Ishikawa (cell line): ENCODE measurements at regions not wholly inside any gene's neighbourhood (a gene's known extent, or its start where the extent isn't known, plus 50 kb on each side); places are given as distances from the start of the nearest gene placed in this dataset.

Experiments used
- CEBPB ChIP-seq: IDR thresholded peaks from 2 replicates; pipeline ENCODE4 v1.6.1; 2012
- CREB1 ChIP-seq: IDR thresholded peaks from 2 replicates; pipeline ENCODE4 v1.6.1; 2012; ENCODE audit warnings: low read depth
- EGR1 ChIP-seq: IDR thresholded peaks from 2 replicates; pipeline ENCODE4 v1.6.1; 2012
- EP300 ChIP-seq: IDR thresholded peaks from 2 replicates; pipeline ENCODE4 v1.6.1; 2012; ENCODE audit warnings: borderline replicate concordance
- FOXM1 ChIP-seq: IDR thresholded peaks from 2 replicates; pipeline ENCODE4 v1.6.1; 2012; ENCODE audit warnings: low read depth, borderline replicate concordance
- MAX ChIP-seq: IDR thresholded peaks from 2 replicates; pipeline ENCODE4 v1.6.1; 2012
- NFIC ChIP-seq: IDR thresholded peaks from 2 replicates; pipeline ENCODE4 v1.6.1; 2012
- RAD21 ChIP-seq: IDR thresholded peaks from 2 replicates; pipeline ENCODE4 v1.6.1; 2012; ENCODE audit warnings: low read depth
- REST ChIP-seq: IDR thresholded peaks from 2 replicates; pipeline ENCODE4 v1.6.1; 2012; ENCODE audit warnings: low read depth, mild to moderate bottlenecking
- TAF1 ChIP-seq: IDR thresholded peaks from 2 replicates; pipeline ENCODE4 v1.6.1; 2012; ENCODE audit warnings: low read depth, mild to moderate bottlenecking
- TCF12 ChIP-seq: IDR thresholded peaks from 2 replicates; pipeline ENCODE4 v1.6.1; 2012; ENCODE audit warnings: low read depth
- TEAD4 ChIP-seq: IDR thresholded peaks from 2 replicates; pipeline ENCODE4 v1.6.1; 2012
- USF1 ChIP-seq: IDR thresholded peaks from 2 replicates; pipeline ENCODE4 v1.6.1; 2012
- YY1 ChIP-seq: IDR thresholded peaks from 2 replicates; pipeline ENCODE4 v1.6.1; 2012; ENCODE audit warnings: low read depth
- ZBTB7A ChIP-seq: IDR thresholded peaks from 2 replicates; pipeline ENCODE4 v1.6.1; 2012; ENCODE audit warnings: low read depth

GRCh38 chr13:90400372-90400771 is 947.1 kb upstream of the MIR17HG start:
- TF ChIP-seq REST (no peak), USF1 (no peak), NFIC (no peak), EP300 (no peak), FOXM1 (no peak), MAX (no peak)

- TF ChIP-seq CREB1 (no peak), YY1 (no peak), FOXM1 (no peak), TEAD4 (no peak), EGR1 (no peak), TAF1 (no peak)
These were observed 946.3 kb upstream of the MIR17HG start for GRCh38 chr13:90401150-90401549.

GRCh38 chr13:90402102-90402501 is 945.4 kb upstream of the MIR17HG start:
- TF ChIP-seq EP300: no peak
- TF ChIP-seq TEAD4: no peak
- no peak for TF ChIP-seq TCF12
- TF ChIP-seq TAF1: no peak
- no peak for TF ChIP-seq MAX
- no peak for TF ChIP-seq CEBPB
- no peak for TF ChIP-seq NFIC
- TF ChIP-seq YY1: no peak
- TF ChIP-seq USF1: no peak
- no peak for TF ChIP-seq ZBTB7A

- TF ChIP-seq USF1 (no peak), TAF1 (no peak), EGR1 (no peak), ZBTB7A (no peak), MAX (no peak), TCF12 (no peak), YY1 (no peak), TEAD4 (no peak), REST (no peak), RAD21 (no peak)
These were observed 944.9 kb upstream of the MIR17HG start for GRCh38 chr13:90402613-90403012.

- TF ChIP-seq YY1 (no peak), CEBPB (no peak), TCF12 (no peak), TEAD4 (no peak), NFIC (no peak), REST (no peak), EP300 (no peak), ZBTB7A (no peak), MAX (no peak), RAD21 (no peak), CREB1 (no peak)
These were observed 944.0 kb upstream of the MIR17HG start for GRCh38 chr13:90403330-90404082.
